ENCODE measurements at regions not wholly inside any gene's neighbourhood (a gene's known extent, or its start where the extent isn't known, plus 50 kb on each side); places are given as distances from the start of the nearest gene placed in this dataset.

- TF ChIP-seq, protein P1, sequence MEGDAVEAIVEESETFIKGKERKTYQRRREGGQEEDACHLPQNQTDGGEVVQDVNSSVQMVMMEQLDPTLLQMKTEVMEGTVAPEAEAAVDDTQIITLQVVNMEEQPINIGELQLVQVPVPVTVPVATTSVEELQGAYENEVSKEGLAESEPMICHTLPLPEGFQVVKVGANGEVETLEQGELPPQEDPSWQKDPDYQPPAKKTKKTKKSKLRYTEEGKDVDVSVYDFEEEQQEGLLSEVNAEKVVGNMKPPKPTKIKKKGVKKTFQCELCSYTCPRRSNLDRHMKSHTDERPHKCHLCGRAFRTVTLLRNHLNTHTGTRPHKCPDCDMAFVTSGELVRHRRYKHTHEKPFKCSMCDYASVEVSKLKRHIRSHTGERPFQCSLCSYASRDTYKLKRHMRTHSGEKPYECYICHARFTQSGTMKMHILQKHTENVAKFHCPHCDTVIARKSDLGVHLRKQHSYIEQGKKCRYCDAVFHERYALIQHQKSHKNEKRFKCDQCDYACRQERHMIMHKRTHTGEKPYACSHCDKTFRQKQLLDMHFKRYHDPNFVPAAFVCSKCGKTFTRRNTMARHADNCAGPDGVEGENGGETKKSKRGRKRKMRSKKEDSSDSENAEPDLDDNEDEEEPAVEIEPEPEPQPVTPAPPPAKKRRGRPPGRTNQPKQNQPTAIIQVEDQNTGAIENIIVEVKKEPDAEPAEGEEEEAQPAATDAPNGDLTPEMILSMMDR (IDR thresholded peaks at IDR 0.05; ENCODE audit: low read depth, low read length, missing input control) = no peak
- TF ChIP-seq RAD21 (IDR thresholded peaks at IDR 0.05) (no peak), TAF1 (conservative IDR thresholded peaks at IDR 0.05) (no peak)
Observed at GRCh38 chr12:18942669-18943068, 186.9 kb upstream of the PLEKHA5 start.

Data from liver (tissue), 3 donors.